Testis (tissue), 2 donors: ENCODE measurements at regions not wholly inside any gene's neighbourhood (a gene's known extent, or its start where the extent isn't known, plus 50 kb on each side); places are given as distances from the start of the nearest gene placed in this dataset.

Source experiments
- CTCF ChIP-seq, 3 experiments: fragments of 450-650 bp in 2 of 3; fragments of 200-600 bp in 1 of 3; sonication (generic) in 1 of 3; IDR thresholded peaks; one replicate each; pipeline ENCODE4 v1.5.1; 2016 to 2019; ENCODE audit warnings: antibody characterized with exemption in 3 of 3, mild to moderate bottlenecking in 2 of 3, moderate library complexity in 1 of 3
- POLR2A ChIP-seq: fragments of 450-650 bp; IDR thresholded peaks from one replicate; pipeline ENCODE4 v1.6.1; 2017; ENCODE audit warnings: antibody characterized with exemption, mild to moderate bottlenecking, moderate library complexity

DNA sequence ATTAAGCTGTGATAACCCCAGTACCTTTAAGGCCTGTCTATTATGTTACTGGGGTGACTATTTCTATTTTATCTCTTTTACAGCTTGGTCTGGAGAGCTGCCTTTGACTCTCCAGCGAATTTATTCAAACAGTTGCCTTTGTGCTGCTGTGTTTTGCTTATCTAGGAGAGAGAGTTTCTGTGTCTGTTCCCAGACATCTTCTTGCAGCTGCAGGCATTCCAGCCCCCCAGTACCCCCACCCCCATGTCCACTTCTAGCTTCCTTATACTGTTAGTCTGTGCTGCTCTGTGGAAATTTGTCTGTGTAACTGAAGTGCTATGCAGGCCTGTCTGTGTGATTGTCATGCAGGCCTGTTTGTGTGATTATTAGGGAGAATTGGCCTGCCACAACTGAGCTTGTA lies 713.7 kb upstream of the SEMA6D start:
- TF ChIP-seq CTCF (IDR thresholded peaks at IDR 0.05), result no peak
- TF ChIP-seq POLR2A, result no peak
